HCT116 (cell line): ENCODE measurements at regions not wholly inside any gene's neighbourhood (a gene's known extent, or its start where the extent isn't known, plus 50 kb on each side); places are given as distances from the start of the nearest gene placed in this dataset.

Source experiments
- ATAC-seq: fragments of 200-7000 bp; cut with Tn5 transposase; 2 replicates; pipeline ENCODE4 v1.9.1; 2020; ENCODE audit warnings: mild to moderate bottlenecking, moderate library complexity
- BruUV-seq: library from RNA; stranded (reverse); fragments of 400-500 nt; replicated peaks from 2 replicates; lab custom pipeline; 2021; lab: Mats Ljungman, UMichigan
- CTCF ChIA-PET: fragments of 300-600 bp; sonication (Branson Sonifier 250); formaldehyde crosslinking; loops from one replicate; lab custom pipeline; 2021; ENCODE audit warnings: antibody characterized with exemption; lab: Charles Lee
- POLR2A ChIA-PET: fragments of 300-600, 350-600 bp; sonication (Branson Sonifier 250); formaldehyde crosslinking; loops from one replicate; lab custom pipeline; 2021; ENCODE audit warnings: antibody characterized with exemption; lab: Charles Lee
- RAD21 ChIA-PET, 2 experiments: fragments of 300-600 bp; sonication (Branson Sonifier 250); formaldehyde crosslinking; loops; one replicate each; lab custom pipeline; 2023; ENCODE audit warnings: low total read pairs in 2 of 2; ENCODE audit not compliant: uncharacterized antibody in 2 of 2, unreplicated experiment in 2 of 2, low non-redundant PET in 1 of 2; lab: Charles Lee
- DNase-seq: peaks from one replicate; pipeline ENCODE4 v3.0.0-alpha.2; 2010; ENCODE audit warnings: low read depth, low spot score
- H2AFZ ChIP-seq: fragments of 200-600 bp; shearing (Covaris generic), sonication (generic); 2 replicates; pipeline ENCODE4 v1.6.1; 2017; ENCODE audit warnings: low read depth, mixed run types, mixed read lengths, antibody characterized with exemption, low read length; ENCODE audit not compliant: poor library complexity, severe bottlenecking
- H3K27ac ChIP-seq: 2 replicates; pipeline ENCODE4 v1.5.1; 2012; ENCODE audit warnings: low read depth, low read length
- H3K27me3 ChIP-seq: fragments of 200-600 bp; sonication (generic); 2 replicates; pipeline ENCODE4 v1.6.1; 2016; ENCODE audit warnings: mixed run types, low read length, mixed read lengths; ENCODE audit not compliant: insufficient read depth
- H3K36me3 ChIP-seq, 2 experiments: fragments of 200-500 bp in 1 of 2; fragments of 200-600 bp in 1 of 2; sonication (Bioruptor generic) in 1 of 2; sonication (generic) in 1 of 2; 2 replicates each; pipeline versions ENCODE4 v1.5.1 to v1.6.1; 2014 to 2016; ENCODE audit warnings: low read length in 2 of 2, inconsistent platforms in 1 of 2, mixed read lengths in 1 of 2, mixed run types in 1 of 2; ENCODE audit not compliant: insufficient read depth in 2 of 2, control insufficient read depth in 1 of 2
- H3K4me1 ChIP-seq, 2 experiments: fragments of 200-600 bp in 1 of 2; sonication (generic) in 1 of 2; 2 replicates each; pipeline versions ENCODE4 v1.5.1 to v1.6.1; 2012 to 2017; ENCODE audit warnings: low read length in 2 of 2, inconsistent platforms in 1 of 2, mild to moderate bottlenecking in 1 of 2, mixed read lengths in 1 of 2, mixed run types in 1 of 2, moderate library complexity in 1 of 2; ENCODE audit not compliant: insufficient read depth in 2 of 2, control insufficient read depth in 1 of 2
- H3K4me2 ChIP-seq: fragments of 200-600 bp; sonication (generic); 2 replicates; pipeline ENCODE4 v1.6.1; 2017; ENCODE audit warnings: mixed run types, low read length, mixed read lengths
- H3K4me3 ChIP-seq, 2 experiments: fragments of 200-600 bp in 1 of 2; sonication (generic) in 1 of 2; replicated peaks in 1 of 2; 2 replicates each; pipeline ENCODE4 v1.5.1; 2011 to 2016; ENCODE audit warnings: low read length in 2 of 2, control low read depth in 1 of 2, low read depth in 1 of 2, mild to moderate bottlenecking in 1 of 2, mixed read lengths in 1 of 2, mixed run types in 1 of 2
- H3K79me2 ChIP-seq: fragments of 200-600 bp; sonication (generic); 2 replicates; pipeline ENCODE4 v1.6.1; 2017; ENCODE audit warnings: mild to moderate bottlenecking, mixed run types, low read length, moderate library complexity, mixed read lengths; ENCODE audit not compliant: insufficient read depth
- H3K9ac ChIP-seq: fragments of 200-600 bp; sonication (generic); 2 replicates; pipeline ENCODE4 v1.6.1; 2016; ENCODE audit warnings: low read length, mixed read lengths
- H3K9me2 ChIP-seq: fragments of 200-600 bp; sonication (generic), shearing (Covaris generic); 2 replicates; pipeline ENCODE4 v1.6.1; 2017; ENCODE audit warnings: mixed run types, mild to moderate bottlenecking, moderate library complexity; ENCODE audit not compliant: insufficient read depth
- H3K9me3 ChIP-seq, 2 experiments: fragments of 200-500 bp in 1 of 2; fragments of 200-600 bp in 1 of 2; sonication (Bioruptor generic) in 1 of 2; sonication (generic) in 1 of 2; 2 replicates each; pipeline ENCODE4 v1.6.1; 2014 to 2017; ENCODE audit warnings: low read length in 2 of 2, mixed read lengths in 2 of 2, inconsistent platforms in 1 of 2, low read depth in 1 of 2, mild to moderate bottlenecking in 1 of 2, mixed run types in 1 of 2, moderate library complexity in 1 of 2; ENCODE audit not compliant: control insufficient read depth in 1 of 2, insufficient read depth in 1 of 2
- H4K20me1 ChIP-seq: fragments of 200-600 bp; sonication (generic), shearing (Covaris generic); 2 replicates; pipeline ENCODE4 v1.6.1; 2017; ENCODE audit warnings: mixed run types, mild to moderate bottlenecking, moderate library complexity; ENCODE audit not compliant: insufficient read depth
- CBX3 ChIP-seq: IDR thresholded peaks from 2 replicates; pipeline ENCODE4 v1.6.1; 2012; ENCODE audit warnings: low read depth
- CEBPB ChIP-seq: IDR thresholded peaks from 2 replicates; pipeline ENCODE4 v1.6.1; 2012; ENCODE audit warnings: low read depth
- EGR1 ChIP-seq: IDR thresholded peaks from 2 replicates; pipeline ENCODE4 v1.6.1; 2012; ENCODE audit warnings: low read depth
- ELF1 ChIP-seq: IDR thresholded peaks from 2 replicates; pipeline ENCODE4 v1.6.1; 2012; ENCODE audit warnings: low read depth, borderline replicate concordance
- EZH2 ChIP-seq: fragments of 200-600 bp; sonication (generic); IDR thresholded peaks from 2 replicates; pipeline ENCODE4 v1.6.1; 2017; ENCODE audit warnings: antibody characterized with exemption, mixed run types
- EZH2phosphoT487 ChIP-seq: fragments of 200-600 bp; IDR thresholded peaks from 2 replicates; pipeline ENCODE4 v1.6.1; 2018; ENCODE audit warnings: antibody characterized with exemption, borderline replicate concordance
- FOSL1 ChIP-seq: IDR thresholded peaks from 2 replicates; pipeline ENCODE4 v1.6.1; 2012; ENCODE audit warnings: low read depth
- JUND ChIP-seq: IDR thresholded peaks from 2 replicates; pipeline ENCODE4 v1.6.1; 2012
- POLR2A ChIP-seq: IDR thresholded peaks from 2 replicates; pipeline ENCODE4 v1.7.0; 2011; ENCODE audit warnings: borderline replicate concordance; ENCODE audit not compliant: insufficient read depth, insufficient read length; ENCODE audit errors: extremely low read depth
- POLR2AphosphoS5 ChIP-seq: IDR thresholded peaks from 2 replicates; pipeline ENCODE4 v1.6.1; 2011; ENCODE audit warnings: mild to moderate bottlenecking, low read depth, low read length, moderate library complexity
- SRF ChIP-seq: IDR thresholded peaks from 2 replicates; pipeline ENCODE4 v1.6.1; 2012; ENCODE audit warnings: low read depth
- TCF7L2 ChIP-seq: IDR thresholded peaks from 2 replicates; pipeline ENCODE4 v1.7.0; 2011; ENCODE audit warnings: borderline replicate concordance, inconsistent platforms; ENCODE audit not compliant: insufficient read depth, insufficient read length; ENCODE audit errors: extremely low read depth
- YY1 ChIP-seq: IDR thresholded peaks from 2 replicates; pipeline ENCODE4 v1.6.1; 2011; ENCODE audit warnings: low read length, low read depth, moderate library complexity, mild to moderate bottlenecking; ENCODE audit not compliant: insufficient replicate concordance; ENCODE audit errors: extremely low read depth
- ZFX ChIP-seq: fragments of 450-650 bp; IDR thresholded peaks from 2 replicates; pipeline ENCODE4 v1.6.1; 2017
- ZNF274 ChIP-seq: fragments of 200-500 bp; sonication (Bioruptor generic); IDR thresholded peaks from 2 replicates; pipeline ENCODE4 v1.6.1; 2014; ENCODE audit warnings: mild to moderate bottlenecking, low read depth, low read length, inconsistent platforms
- intact Hi-C: fragments of 100-400 bp; cut with micrococcal nuclease; formaldehyde crosslinking; loops from 2 replicates; pipeline ENCODE4 v1.10.0; 2022
- TF ChIP-seq, protein P1 (sequence below): IDR thresholded peaks from 2 replicates; pipeline ENCODE4 v1.6.1; 2012
- TF ChIP-seq, protein P2 (sequence below): IDR thresholded peaks from 2 replicates; pipeline ENCODE4 v1.6.1; 2012
- TF ChIP-seq, protein P3 (sequence below), 3 experiments: fragments of 200-600 bp in 1 of 3; sonication (generic) in 1 of 3; IDR thresholded peaks in 2 of 3; conservative IDR thresholded peaks in 1 of 3; 2 replicates each; pipeline ENCODE4 v1.5.1; 2012 to 2017; ENCODE audit warnings: low read depth in 2 of 3, low read length in 2 of 3, antibody characterized with exemption in 1 of 3, borderline replicate concordance in 1 of 3, control low read depth in 1 of 3, mild to moderate bottlenecking in 1 of 3, mixed read lengths in 1 of 3, mixed run types in 1 of 3, moderate library complexity in 1 of 3; ENCODE audit not compliant: insufficient read depth in 1 of 3

DNA sequence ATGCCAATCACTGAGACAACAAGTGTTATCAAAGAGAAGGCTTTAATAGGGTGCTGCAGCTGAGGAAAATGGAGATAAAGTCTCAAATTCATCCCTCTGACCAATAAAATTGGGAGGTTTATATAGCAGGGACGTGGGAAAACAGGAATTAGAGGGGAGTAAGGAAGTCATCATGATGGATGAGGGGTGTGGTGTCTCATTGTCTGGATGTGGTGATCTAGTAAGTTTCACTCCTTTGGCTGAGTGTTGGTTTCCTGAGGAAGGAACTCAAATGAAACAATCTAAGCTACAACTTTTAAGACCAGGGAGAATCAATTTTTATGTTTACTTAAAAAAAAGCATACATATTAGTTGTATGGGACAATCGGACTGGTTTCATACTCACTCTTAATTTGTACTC lies 491.0 kb upstream of the KIRREL3 start:
- Histone ChIP-seq H3K4me3 (no peak overlapping the region), H4K20me1 (no peaks in the 10 kb centered on the region), H3K27me3 (no peaks in the 10 kb centered on the region), H3K79me2 (no peaks in the 10 kb centered on the region), H3K9me2 (no peaks in the 10 kb centered on the region), H3K4me1 (no peaks in the 10 kb centered on the region), H3K4me2 (no peak overlapping the region), H2AFZ (no peak overlapping the region), H3K9ac (no peak overlapping the region), H3K36me3 (no peaks in the 10 kb centered on the region), H3K27ac (no peak overlapping the region), H3K9me3 (peaks cover 0 to 8% of the 10 kb centered on the region in 2 experiments; a peak in 2 of 4 replicates)
- intact Hi-C loops, result no loop called here
- POLR2A ChIA-PET, result no interaction called here
- RAD21 ChIA-PET, result no interaction called here
- DNase-seq (no peak), ATAC-seq (no peak)
- no TSS peak for BruUV-seq
- CTCF ChIA-PET, result no interaction called here
- no peak for TF ChIP-seq EZH2
- TF ChIP-seq, protein P1, sequence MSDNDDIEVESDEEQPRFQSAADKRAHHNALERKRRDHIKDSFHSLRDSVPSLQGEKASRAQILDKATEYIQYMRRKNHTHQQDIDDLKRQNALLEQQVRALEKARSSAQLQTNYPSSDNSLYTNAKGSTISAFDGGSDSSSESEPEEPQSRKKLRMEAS, result no peak
- no peak for TF ChIP-seq POLR2AphosphoS5
- TF ChIP-seq, protein P2, sequence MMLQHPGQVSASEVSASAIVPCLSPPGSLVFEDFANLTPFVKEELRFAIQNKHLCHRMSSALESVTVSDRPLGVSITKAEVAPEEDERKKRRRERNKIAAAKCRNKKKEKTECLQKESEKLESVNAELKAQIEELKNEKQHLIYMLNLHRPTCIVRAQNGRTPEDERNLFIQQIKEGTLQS, result no peak
- TF ChIP-seq EZH2phosphoT487, result no peak
- no peak for TF ChIP-seq TCF7L2
- no peak for TF ChIP-seq SRF

DNA sequence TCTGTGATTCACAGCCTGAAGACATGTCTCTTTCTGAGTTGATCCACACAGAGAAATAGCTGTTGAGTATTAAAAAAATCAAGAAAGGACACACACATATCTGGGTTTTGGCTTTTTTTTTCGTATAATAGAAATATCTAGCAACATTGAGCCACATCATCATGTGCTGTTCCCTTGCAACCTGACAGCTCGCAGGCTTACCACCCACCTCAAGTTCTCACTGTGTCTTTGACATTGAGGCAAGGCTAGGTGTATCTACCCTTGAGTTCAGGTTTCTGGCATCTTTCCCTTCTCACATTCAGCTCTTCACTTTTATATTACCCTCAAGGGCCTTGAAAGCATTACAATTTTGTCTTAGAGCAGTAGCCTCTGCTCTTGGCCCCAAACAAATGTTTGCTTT lies 490.3 kb upstream of the KIRREL3 start:
- H3K79me2 ChIP-seq, result no peaks in the 10 kb centered on the region
- BruUV-seq, result no TSS peak
- intact Hi-C loops, result no loop called here
- TF ChIP-seq ZNF274, result no peak
- TF ChIP-seq TCF7L2, result no peak
- no peak for TF ChIP-seq JUND
- TF ChIP-seq EGR1, result no peak
- TF ChIP-seq, protein P2, result no peak
- TF ChIP-seq, protein P3, sequence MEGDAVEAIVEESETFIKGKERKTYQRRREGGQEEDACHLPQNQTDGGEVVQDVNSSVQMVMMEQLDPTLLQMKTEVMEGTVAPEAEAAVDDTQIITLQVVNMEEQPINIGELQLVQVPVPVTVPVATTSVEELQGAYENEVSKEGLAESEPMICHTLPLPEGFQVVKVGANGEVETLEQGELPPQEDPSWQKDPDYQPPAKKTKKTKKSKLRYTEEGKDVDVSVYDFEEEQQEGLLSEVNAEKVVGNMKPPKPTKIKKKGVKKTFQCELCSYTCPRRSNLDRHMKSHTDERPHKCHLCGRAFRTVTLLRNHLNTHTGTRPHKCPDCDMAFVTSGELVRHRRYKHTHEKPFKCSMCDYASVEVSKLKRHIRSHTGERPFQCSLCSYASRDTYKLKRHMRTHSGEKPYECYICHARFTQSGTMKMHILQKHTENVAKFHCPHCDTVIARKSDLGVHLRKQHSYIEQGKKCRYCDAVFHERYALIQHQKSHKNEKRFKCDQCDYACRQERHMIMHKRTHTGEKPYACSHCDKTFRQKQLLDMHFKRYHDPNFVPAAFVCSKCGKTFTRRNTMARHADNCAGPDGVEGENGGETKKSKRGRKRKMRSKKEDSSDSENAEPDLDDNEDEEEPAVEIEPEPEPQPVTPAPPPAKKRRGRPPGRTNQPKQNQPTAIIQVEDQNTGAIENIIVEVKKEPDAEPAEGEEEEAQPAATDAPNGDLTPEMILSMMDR (IDR thresholded peaks at IDR 0.05 in 2 of 3, conservative IDR thresholded peaks at IDR 0.05 in 1 of 3; ENCODE audit: borderline replicate concordance in 1 of 3, insufficient read depth in 1 of 3, low read depth in 2 of 3, low read length in 2 of 3), result no peak
- no peak for TF ChIP-seq CEBPB
- no peak for TF ChIP-seq YY1
- no peak for TF ChIP-seq ELF1
- no peak for TF ChIP-seq POLR2AphosphoS5
- TF ChIP-seq CBX3, result no peak
- no peak for TF ChIP-seq POLR2A
- no peak for TF ChIP-seq EZH2
- no peak for TF ChIP-seq ZFX
- TF ChIP-seq FOSL1, result no peak
- no peak for TF ChIP-seq EZH2phosphoT487
- TF ChIP-seq, protein P1, result no peak

More for the DNA sequence above, 490.3 kb upstream of the KIRREL3 start:
- POLR2A ChIA-PET, result no interaction called here
- peaks cover 0 to 8% of the 10 kb centered on the region in 2 experiments; a peak in 2 of 4 replicates for H3K9me3 ChIP-seq
- DNase-seq, result no peak
- no peak overlapping the region for H3K4me3 ChIP-seq
- H3K9me2 ChIP-seq, result no peaks in the 10 kb centered on the region
- no peaks in the 10 kb centered on the region for H4K20me1 ChIP-seq
- RAD21 ChIA-PET, result no interaction called here
- H3K27me3 ChIP-seq, result no peaks in the 10 kb centered on the region
- no peaks in the 10 kb centered on the region for H3K4me1 ChIP-seq
- H2AFZ ChIP-seq, result no peak overlapping the region
- ATAC-seq, result no peak
- H3K27ac ChIP-seq, result no peak overlapping the region
- H3K9ac ChIP-seq, result no peak overlapping the region
- CTCF ChIA-PET, result no interaction called here
- no peak overlapping the region for H3K4me2 ChIP-seq
- H3K36me3 ChIP-seq, result no peaks in the 10 kb centered on the region
